ENCODE measurements at regions not wholly inside any gene's neighbourhood (a gene's known extent, or its start where the extent isn't known, plus 50 kb on each side); places are given as distances from the start of the nearest gene placed in this dataset.

- DNase-seq, result peak; percentile 13 to 33
Observed at GRCh38 chr7:116122972-116123595, 87.3 kb upstream of the TES start.

GRCh38 chr7:116128139-116128538, 82.2 kb upstream of the TES start:
- no peak for DNase-seq
- TF ChIP-seq GATA1 (IDR thresholded peaks at IDR 0.05; ENCODE audit: low read depth, low read length) (no peak), POLR2A (IDR thresholded peaks at IDR 0.05; ENCODE audit: low read length) (no peak)

More at GRCh38 chr7:116122972-116123595, 87.3 kb upstream of the TES start:
- no peak for TF ChIP-seq GATA1 (IDR thresholded peaks at IDR 0.05; ENCODE audit: low read depth, low read length)
- no peak for TF ChIP-seq POLR2A (IDR thresholded peaks at IDR 0.05; ENCODE audit: low read length)

GRCh38 chr7:116135306-116135705, 75.0 kb upstream of the TES start:
- DNase-seq, result no peak
- TF ChIP-seq GATA1 (IDR thresholded peaks at IDR 0.05; ENCODE audit: low read depth, low read length), result no peak
- no peak for TF ChIP-seq POLR2A (IDR thresholded peaks at IDR 0.05; ENCODE audit: low read length)

- TF ChIP-seq POLR2A (IDR thresholded peaks at IDR 0.05; ENCODE audit: low read length) (no peak), GATA1 (IDR thresholded peaks at IDR 0.05; ENCODE audit: low read depth, low read length) (no peak)
- DNase-seq, result peak; percentile 37 to 59
Observed at GRCh38 chr7:116138202-116138801, 72.0 kb upstream of the TES start.

- DNase-seq, result no peak
- TF ChIP-seq POLR2A (IDR thresholded peaks at IDR 0.05; ENCODE audit: low read length) (no peak), GATA1 (IDR thresholded peaks at IDR 0.05; ENCODE audit: low read depth, low read length) (no peak)
Observed at GRCh38 chr7:116139007-116139406, 71.3 kb upstream of the TES start.

- DNase-seq, result no peak
- TF ChIP-seq GATA1 (IDR thresholded peaks at IDR 0.05; ENCODE audit: low read depth, low read length) (no peak), POLR2A (IDR thresholded peaks at IDR 0.05; ENCODE audit: low read length) (no peak)
Observed at GRCh38 chr7:116139807-116140206, 70.5 kb upstream of the TES start.

GRCh38 chr7:116142374-116142773, 68.0 kb upstream of the TES start:
- TF ChIP-seq POLR2A (IDR thresholded peaks at IDR 0.05; ENCODE audit: low read length), result no peak
- no peak for TF ChIP-seq GATA1 (IDR thresholded peaks at IDR 0.05; ENCODE audit: low read depth, low read length)
- DNase-seq, result no peak

- no peak for TF ChIP-seq POLR2A (IDR thresholded peaks at IDR 0.05; ENCODE audit: low read length)
- no peak for TF ChIP-seq GATA1 (IDR thresholded peaks at IDR 0.05; ENCODE audit: low read depth, low read length)
- no peak for DNase-seq
Observed at GRCh38 chr7:116142850-116143249, 67.5 kb upstream of the TES start.

- TF ChIP-seq POLR2A (IDR thresholded peaks at IDR 0.05; ENCODE audit: low read length) (no peak), GATA1 (IDR thresholded peaks at IDR 0.05; ENCODE audit: low read depth, low read length) (no peak)
- no peak for DNase-seq
Observed at GRCh38 chr7:116145245-116145852, 65.0 kb upstream of the TES start.

GRCh38 chr7:116148108-116148507, 62.2 kb upstream of the TES start:
- DNase-seq, result no peak
- no peak for TF ChIP-seq GATA1 (IDR thresholded peaks at IDR 0.05; ENCODE audit: low read depth, low read length)

- no peak for TF ChIP-seq GATA1 (IDR thresholded peaks at IDR 0.05; ENCODE audit: low read depth, low read length)
- no peak for TF ChIP-seq POLR2A (IDR thresholded peaks at IDR 0.05; ENCODE audit: low read length)
- no peak for DNase-seq
Observed at GRCh38 chr7:116148626-116149025, 61.7 kb upstream of the TES start.

GRCh38 chr7:116150588-116150987, 59.8 kb upstream of the TES start:
- no peak for TF ChIP-seq GATA1 (IDR thresholded peaks at IDR 0.05; ENCODE audit: low read depth, low read length)
- no peak for TF ChIP-seq POLR2A (IDR thresholded peaks at IDR 0.05; ENCODE audit: low read length)
- no peak for DNase-seq

- TF ChIP-seq POLR2A (IDR thresholded peaks at IDR 0.05; ENCODE audit: low read length), result no peak
- TF ChIP-seq GATA1 (IDR thresholded peaks at IDR 0.05; ENCODE audit: low read depth, low read length), result no peak
- no peak for DNase-seq
Observed at GRCh38 chr7:116152276-116152675, 58.1 kb upstream of the TES start.

- DNase-seq, result no peak
- TF ChIP-seq POLR2A (IDR thresholded peaks at IDR 0.05; ENCODE audit: low read length) (no peak), GATA1 (IDR thresholded peaks at IDR 0.05; ENCODE audit: low read depth, low read length) (no peak)
Observed at GRCh38 chr7:116153050-116153449, 57.3 kb upstream of the TES start.

GRCh38 chr7:116159711-116160110, 50.6 kb upstream of the TES start:
- DNase-seq, result no peak
- TF ChIP-seq GATA1 (IDR thresholded peaks at IDR 0.05; ENCODE audit: low read depth, low read length) (no peak), POLR2A (IDR thresholded peaks at IDR 0.05; ENCODE audit: low read length) (no peak)
